Endodermal cell (in vitro differentiated cells): ENCODE measurements at regions not wholly inside any gene's neighbourhood (a gene's known extent, or its start where the extent isn't known, plus 50 kb on each side); places are given as distances from the start of the nearest gene placed in this dataset.
"Not testable (repeated sequence)": the region's sequence is repeated elsewhere in the genome, so short reads cannot be mapped to it uniquely, and the experiment has no call there.

ENCODE experiments used
- DNase-seq: peaks from one replicate; pipeline ENCODE4 v3.0.0-alpha.2; 2017
- H3K27ac ChIP-seq: 2 replicates; pipeline ENCODE4 v1.5.1; 2013; ENCODE audit warnings: mild to moderate bottlenecking, low read depth, low read length, moderate library complexity
- H3K27me3 ChIP-seq: 2 replicates; pipeline ENCODE4 v1.6.1; 2013; ENCODE audit warnings: mild to moderate bottlenecking, low read length, moderate library complexity; ENCODE audit not compliant: insufficient read depth, control insufficient read depth, poor library complexity, severe bottlenecking
- H3K36me3 ChIP-seq: 2 replicates; pipeline ENCODE4 v1.7.0; 2013; ENCODE audit warnings: mild to moderate bottlenecking, low read length, moderate library complexity; ENCODE audit not compliant: control insufficient read depth, insufficient read depth
- H3K4me1 ChIP-seq: one replicate; pipeline ENCODE4 v1.7.0; 2013; ENCODE audit warnings: low read length; ENCODE audit not compliant: control insufficient read depth, insufficient read depth
- H3K4me3 ChIP-seq: 2 replicates; pipeline ENCODE4 v1.5.1; 2013; ENCODE audit warnings: mild to moderate bottlenecking, low read length, moderate library complexity
- H3K9ac ChIP-seq: 2 replicates; pipeline ENCODE4 v1.6.1; 2013; ENCODE audit warnings: mild to moderate bottlenecking, low read length, moderate library complexity; ENCODE audit not compliant: poor library complexity, severe bottlenecking; ENCODE audit errors: extremely low read depth
- H3K9me3 ChIP-seq: 2 replicates; pipeline ENCODE4 v1.6.1; 2013; ENCODE audit warnings: mild to moderate bottlenecking, low read length, moderate library complexity; ENCODE audit not compliant: control insufficient read depth
- H3K27ac Mint-ChIP-seq: 2 replicates; pipeline ENCODE4 v1.8.0; 2020; ENCODE audit warnings: mixed read lengths
- H3K27me3 Mint-ChIP-seq: 2 replicates; pipeline ENCODE4 v1.8.0; 2021; ENCODE audit warnings: mild to moderate bottlenecking, mixed read lengths; ENCODE audit not compliant: insufficient read depth
- H3K36me3 Mint-ChIP-seq: 2 replicates; pipeline ENCODE4 v1.8.0; 2020; ENCODE audit warnings: low read depth, mixed read lengths
- H3K4me1 Mint-ChIP-seq: 2 replicates; pipeline ENCODE4 v1.8.0; 2020; ENCODE audit warnings: mixed read lengths
- H3K4me3 Mint-ChIP-seq: 2 replicates; pipeline ENCODE4 v1.8.0; 2020; ENCODE audit warnings: mild to moderate bottlenecking, moderate library complexity, mixed read lengths
- H3K9me3 Mint-ChIP-seq: 2 replicates; pipeline ENCODE4 v1.8.0; 2020; ENCODE audit warnings: mild to moderate bottlenecking, mixed read lengths
- WGBS, 2 experiments: methylation state at CpG; one replicate each; pipeline versions ENCODE4 v1.1.5 to v1.1.7; 2013; ENCODE audit warnings: missing lambda C conversion rate in 2 of 2, mixed read lengths in 1 of 2; ENCODE audit not compliant: insufficient coverage in 1 of 2, insufficient read length in 1 of 2; 5-methylcytosine and 5-hydroxymethylcytosine counted together
- TF ChIP-seq, protein P1 (sequence below): fragments of 200-600 bp; sonication (generic); conservative IDR thresholded peaks from 2 replicates; pipeline ENCODE4 v1.5.0; 2021; ENCODE audit warnings: antibody characterized with exemption, mild to moderate bottlenecking

DNA sequence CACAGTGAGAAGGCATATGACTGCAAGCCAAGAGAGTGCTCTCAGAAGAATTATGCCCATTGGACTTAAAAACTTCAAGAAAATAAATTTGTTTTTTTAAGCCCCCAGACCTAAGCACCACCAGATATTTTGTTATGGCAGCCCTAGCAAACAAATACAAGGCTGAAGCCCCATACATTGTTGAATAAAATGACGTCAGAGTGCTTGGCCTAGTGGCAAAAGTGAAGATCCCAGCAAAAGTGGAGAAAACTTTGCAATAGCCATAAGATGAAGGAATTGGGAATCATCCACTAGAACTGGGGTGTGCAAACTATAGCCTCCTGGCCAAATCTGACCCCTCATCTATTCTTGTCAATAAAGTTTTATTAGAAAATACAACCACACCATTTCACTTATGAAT is 517.5 kb downstream of the IRS1 start:
- H3K27me3 ChIP-seq, result no peaks in the 10 kb centered on the region
- H3K4me3 ChIP-seq, result no peak overlapping the region
- H3K36me3 Mint-ChIP-seq, result no peaks in the 10 kb centered on the region

DNA sequence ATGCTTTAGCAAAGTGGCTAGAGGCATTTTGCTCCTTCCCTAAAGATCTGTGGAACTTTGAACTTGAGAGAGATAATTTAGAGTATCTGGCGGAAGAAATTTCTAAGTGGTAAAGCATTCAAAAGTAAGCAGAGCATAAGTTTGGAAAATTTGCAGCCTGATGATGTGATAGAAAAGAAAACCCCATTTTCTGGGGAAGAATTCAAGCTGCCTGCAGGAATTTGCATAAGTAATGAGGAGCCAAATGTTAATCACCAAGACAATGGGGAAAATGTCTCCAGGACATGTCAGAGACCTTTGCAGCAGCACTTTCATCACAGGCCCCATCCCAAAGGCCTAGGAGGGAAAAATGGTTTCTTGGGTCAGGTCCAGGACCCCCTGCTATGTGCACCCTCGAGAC is 519.5 kb downstream of the IRS1 start:
- not testable (repeated sequence) for H3K36me3 ChIP-seq, H3K9me3 Mint-ChIP-seq, H3K27me3 Mint-ChIP-seq, H3K4me1 Mint-ChIP-seq, H3K36me3 Mint-ChIP-seq, H3K27ac Mint-ChIP-seq, H3K4me1 ChIP-seq, H3K27ac ChIP-seq, H3K9me3 ChIP-seq, H3K27me3 ChIP-seq, H3K4me3 Mint-ChIP-seq, H3K9ac ChIP-seq, H3K4me3 ChIP-seq
- peak; percentile 45 for DNase-seq
- 89 to 100% methylated on average over 2 of the region's 2 CpGs for WGBS, 2 experiments

More for the DNA sequence above, 517.5 kb downstream of the IRS1 start:
- peaks cover 5% of the 10 kb centered on the region for H3K4me1 ChIP-seq
- H3K9me3 ChIP-seq, result no peaks in the 10 kb centered on the region
- no peak overlapping the region for H3K27ac Mint-ChIP-seq
- H3K36me3 ChIP-seq, result no peaks in the 10 kb centered on the region
- no peak for DNase-seq
- no peaks in the 10 kb centered on the region for H3K27me3 Mint-ChIP-seq
- TF ChIP-seq, protein P1, sequence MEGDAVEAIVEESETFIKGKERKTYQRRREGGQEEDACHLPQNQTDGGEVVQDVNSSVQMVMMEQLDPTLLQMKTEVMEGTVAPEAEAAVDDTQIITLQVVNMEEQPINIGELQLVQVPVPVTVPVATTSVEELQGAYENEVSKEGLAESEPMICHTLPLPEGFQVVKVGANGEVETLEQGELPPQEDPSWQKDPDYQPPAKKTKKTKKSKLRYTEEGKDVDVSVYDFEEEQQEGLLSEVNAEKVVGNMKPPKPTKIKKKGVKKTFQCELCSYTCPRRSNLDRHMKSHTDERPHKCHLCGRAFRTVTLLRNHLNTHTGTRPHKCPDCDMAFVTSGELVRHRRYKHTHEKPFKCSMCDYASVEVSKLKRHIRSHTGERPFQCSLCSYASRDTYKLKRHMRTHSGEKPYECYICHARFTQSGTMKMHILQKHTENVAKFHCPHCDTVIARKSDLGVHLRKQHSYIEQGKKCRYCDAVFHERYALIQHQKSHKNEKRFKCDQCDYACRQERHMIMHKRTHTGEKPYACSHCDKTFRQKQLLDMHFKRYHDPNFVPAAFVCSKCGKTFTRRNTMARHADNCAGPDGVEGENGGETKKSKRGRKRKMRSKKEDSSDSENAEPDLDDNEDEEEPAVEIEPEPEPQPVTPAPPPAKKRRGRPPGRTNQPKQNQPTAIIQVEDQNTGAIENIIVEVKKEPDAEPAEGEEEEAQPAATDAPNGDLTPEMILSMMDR, result no peak
- H3K9ac ChIP-seq, result no peak overlapping the region
- H3K4me3 Mint-ChIP-seq, result no peak overlapping the region
- H3K4me1 Mint-ChIP-seq, result peaks cover 2% of the 10 kb centered on the region
- WGBS, 2 experiments, result 94% methylated on average over 1 of the region's 1 CpG; no CpG with 5 or more reads in 1 of the 2 experiments
- no peak overlapping the region for H3K27ac ChIP-seq
- H3K9me3 Mint-ChIP-seq, result no peaks in the 10 kb centered on the region

DNA sequence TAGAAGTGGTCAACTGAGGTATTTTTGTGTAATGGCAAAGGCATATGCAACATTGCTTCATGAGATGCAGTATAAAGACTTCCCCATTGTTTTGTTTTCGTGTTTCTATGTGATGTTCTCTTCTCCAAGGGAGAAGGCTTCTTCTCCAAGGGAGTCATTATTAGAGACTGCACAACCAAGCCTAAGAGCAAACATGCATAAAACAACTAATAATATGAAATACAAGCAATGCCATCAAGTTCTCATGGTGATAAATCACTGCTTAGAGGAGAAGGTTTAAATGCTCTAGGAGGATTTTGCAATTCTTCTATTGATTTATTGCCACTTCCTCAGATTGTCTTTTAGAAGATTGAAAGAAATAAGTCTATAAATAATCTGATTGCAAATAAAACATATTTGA is 524.4 kb downstream of the IRS1 start:
- no peak for DNase-seq
- no peaks in the 10 kb centered on the region for H3K9me3 Mint-ChIP-seq
- no peak overlapping the region for H3K4me3 ChIP-seq
- H3K27ac Mint-ChIP-seq, result no peak overlapping the region
- no peaks in the 10 kb centered on the region for H3K4me1 ChIP-seq
- no peaks in the 10 kb centered on the region for H3K36me3 Mint-ChIP-seq
- H3K36me3 ChIP-seq, result no peaks in the 10 kb centered on the region
- H3K4me3 Mint-ChIP-seq, result no peak overlapping the region
- H3K9me3 ChIP-seq, result no peaks in the 10 kb centered on the region
- H3K9ac ChIP-seq, result no peak overlapping the region
- TF ChIP-seq, protein P1, result no peak
- H3K27ac ChIP-seq, result no peak overlapping the region
- no peaks in the 10 kb centered on the region for H3K4me1 Mint-ChIP-seq
- 53% methylated on average over 1 of the region's 1 CpG; no CpG with 5 or more reads in 1 of the 2 experiments for WGBS, 2 experiments
- no peaks in the 10 kb centered on the region for H3K27me3 ChIP-seq
- no peaks in the 10 kb centered on the region for H3K27me3 Mint-ChIP-seq

DNA sequence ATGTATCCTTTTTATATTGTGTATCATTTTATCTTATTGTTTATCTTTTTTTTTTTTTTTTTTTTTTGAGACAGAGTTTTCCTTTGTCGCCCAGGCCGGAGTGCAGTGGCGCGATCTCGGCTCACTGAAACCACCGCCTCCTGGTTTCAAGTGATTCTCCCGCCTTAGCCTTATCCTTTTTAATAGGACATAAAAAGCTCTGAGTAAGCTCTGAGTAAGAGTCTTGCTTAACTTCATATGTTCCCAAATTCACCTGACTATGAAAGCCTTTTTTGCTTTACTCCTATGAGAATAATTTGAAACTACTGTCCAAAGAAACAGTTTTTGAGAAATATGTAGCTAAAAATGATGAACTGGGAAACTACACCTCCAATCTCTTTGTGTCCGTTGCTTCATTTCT is 525.5 kb downstream of the IRS1 start:
- H3K9me3 ChIP-seq, result no peaks in the 10 kb centered on the region
- WGBS, 2 experiments, result 83% methylated on average over 7 to 8 of the region's 8 CpGs
- no peaks in the 10 kb centered on the region for H3K4me1 Mint-ChIP-seq
- TF ChIP-seq, protein P1, result no peak
- H3K4me1 ChIP-seq, result no peaks in the 10 kb centered on the region
- no peak overlapping the region for H3K27ac Mint-ChIP-seq
- DNase-seq, result no peak
- no peak overlapping the region for H3K9ac ChIP-seq
- no peaks in the 10 kb centered on the region for H3K36me3 ChIP-seq
- no peak overlapping the region for H3K4me3 ChIP-seq
- no peak overlapping the region for H3K4me3 Mint-ChIP-seq
- no peaks in the 10 kb centered on the region for H3K9me3 Mint-ChIP-seq
- H3K27me3 Mint-ChIP-seq, result no peaks in the 10 kb centered on the region
- no peak overlapping the region for H3K27ac ChIP-seq
- no peaks in the 10 kb centered on the region for H3K36me3 Mint-ChIP-seq
- no peaks in the 10 kb centered on the region for H3K27me3 ChIP-seq
